Ammon's horn (tissue), 1 donor: ENCODE measurements at regions not wholly inside any gene's neighbourhood (a gene's known extent, or its start where the extent isn't known, plus 50 kb on each side); places are given as distances from the start of the nearest gene placed in this dataset.
"Not testable (repeated sequence)": the region's sequence is repeated elsewhere in the genome, so short reads cannot be mapped to it uniquely, and the experiment has no call there.

ENCODE experiments used
- DNase-seq: peaks from one replicate; pipeline ENCODE4 v3.0.0-alpha.2; 2016; ENCODE audit warnings: low spot score

- DNase-seq: no peak
Observed at GRCh38 chr12:111154147-111154834, 214.6 kb downstream of the PHETA1 start.

GRCh38 chr12:111152561-111152960, 216.3 kb downstream of the PHETA1 start:
- DNase-seq: no peak

GRCh38 chr12:111150921-111151840, 217.7 kb downstream of the PHETA1 start:
- DNase-seq: no peak

GRCh38 chr12:111150360-111150759, 218.5 kb downstream of the PHETA1 start:
- no peak for DNase-seq

GRCh38 chr12:111149299-111149698, 219.6 kb downstream of the PHETA1 start:
- DNase-seq: no peak

GRCh38 chr12:111148005-111148404, 220.9 kb downstream of the PHETA1 start:
- no peak for DNase-seq

- no peak for DNase-seq
Observed at GRCh38 chr12:111143271-111143670, 222.9 kb upstream of the MYL2 start.

GRCh38 chr12:111141205-111141604, 220.8 kb upstream of the MYL2 start:
- no peak for DNase-seq

- DNase-seq: no peak
Observed at GRCh38 chr12:111138016-111138415, 217.6 kb upstream of the MYL2 start.

- no peak for DNase-seq
Observed at GRCh38 chr12:111135293-111135832, 215.0 kb upstream of the MYL2 start.

GRCh38 chr12:111130336-111130735, 210.0 kb upstream of the MYL2 start:
- no peak for DNase-seq

GRCh38 chr12:111129149-111129767, 208.9 kb upstream of the MYL2 start:
- DNase-seq: no peak

GRCh38 chr12:111126331-111126730, 206.0 kb upstream of the MYL2 start:
- peak; percentile 75 for DNase-seq

GRCh38 chr12:111124183-111124582, 203.8 kb upstream of the MYL2 start:
- no peak for DNase-seq

GRCh38 chr12:111123390-111123789, 203.0 kb upstream of the MYL2 start:
- DNase-seq: no peak

GRCh38 chr12:111122458-111122878, 202.1 kb upstream of the MYL2 start:
- no peak for DNase-seq

- DNase-seq: no peak
Observed at GRCh38 chr12:111121840-111122239, 201.5 kb upstream of the MYL2 start.

- no peak for DNase-seq
Observed at GRCh38 chr12:111120578-111120977, 200.2 kb upstream of the MYL2 start.

- DNase-seq: no peak
Observed at GRCh38 chr12:111117017-111117416, 196.6 kb upstream of the MYL2 start.

GRCh38 chr12:111113313-111113712, 192.9 kb upstream of the MYL2 start:
- not testable (repeated sequence) for DNase-seq

- DNase-seq: no peak
Observed at GRCh38 chr12:111112311-111113098, 192.1 kb upstream of the MYL2 start.

GRCh38 chr12:111111681-111112080, 191.3 kb upstream of the MYL2 start:
- no peak for DNase-seq
